A673 (cell line): ENCODE measurements at regions not wholly inside any gene's neighbourhood (a gene's known extent, or its start where the extent isn't known, plus 50 kb on each side); places are given as distances from the start of the nearest gene placed in this dataset.

Experiments
- BruUV-seq: library from RNA; stranded (reverse); fragments of 400-500 nt; replicated peaks from 2 replicates; lab custom pipeline; 2021; lab: Mats Ljungman, UMichigan
- CTCF ChIA-PET: fragments of 300-600 bp; sonication (Branson Sonifier 250); formaldehyde crosslinking; loops from one replicate; lab custom pipeline; 2022; ENCODE audit warnings: antibody characterized with exemption; lab: Charles Lee
- POLR2A ChIA-PET: fragments of 300-600 bp; sonication (Branson Sonifier 250); formaldehyde crosslinking; loops from one replicate; lab custom pipeline; 2022; ENCODE audit warnings: antibody characterized with exemption; ENCODE audit not compliant: low non-redundant PET; lab: Charles Lee
- DNase-seq: peaks from one replicate; pipeline ENCODE4 v3.0.0-alpha.2; 2015; ENCODE audit warnings: low spot score
- H3K27ac ChIP-seq: fragments of 200-600 bp; sonication (generic); 2 replicates; pipeline ENCODE4 v1.5.1; 2016; ENCODE audit warnings: mixed run types, low read depth, mild to moderate bottlenecking, mixed read lengths, antibody characterized with exemption, low read length; ENCODE audit not compliant: poor library complexity, severe bottlenecking
- H3K27me3 ChIP-seq: fragments of 200-600 bp; sonication (generic); replicated peaks from 2 replicates; pipeline ENCODE4 v1.6.1; 2017; ENCODE audit warnings: mixed run types, low read depth, mild to moderate bottlenecking, mixed read lengths, antibody characterized with exemption, low read length; ENCODE audit not compliant: insufficient read depth, poor library complexity
- H3K36me3 ChIP-seq: fragments of 200-600 bp; sonication (generic); 2 replicates; pipeline ENCODE4 v1.6.1; 2016; ENCODE audit warnings: mixed run types, mild to moderate bottlenecking, mixed read lengths, antibody characterized with exemption, low read length; ENCODE audit not compliant: insufficient read depth, poor library complexity, severe bottlenecking
- H3K4me1 ChIP-seq: fragments of 200-600 bp; sonication (generic); 2 replicates; pipeline ENCODE4 v1.6.1; 2017; ENCODE audit warnings: mixed run types, mild to moderate bottlenecking, mixed read lengths, antibody characterized with exemption, low read length; ENCODE audit not compliant: insufficient read depth, poor library complexity, severe bottlenecking
- H3K4me3 ChIP-seq: fragments of 200-600 bp; sonication (generic); 2 replicates; pipeline ENCODE4 v1.5.1; 2016; ENCODE audit warnings: low read depth, mixed run types, mild to moderate bottlenecking, mixed read lengths, low read length; ENCODE audit not compliant: poor library complexity, severe bottlenecking
- H3K9me3 ChIP-seq: fragments of 200-600 bp; sonication (generic); 2 replicates; pipeline ENCODE4 v1.6.1; 2016; ENCODE audit warnings: mixed run types, low read depth, mild to moderate bottlenecking, mixed read lengths, antibody characterized with exemption, low read length; ENCODE audit not compliant: poor library complexity, severe bottlenecking
- EZH2 ChIP-seq: fragments of 200-600 bp; sonication (generic); IDR thresholded peaks from 2 replicates; pipeline ENCODE4 v1.6.1; 2017; ENCODE audit warnings: borderline replicate concordance, low read depth, mild to moderate bottlenecking, mixed read lengths, antibody characterized with exemption, low read length; ENCODE audit not compliant: poor library complexity, severe bottlenecking
- intact Hi-C: fragments of 100-400 bp; cut with micrococcal nuclease; formaldehyde crosslinking; loops from one replicate; pipeline ENCODE4 v1.10.0; 2022; ENCODE audit not compliant: unreplicated experiment
- TF ChIP-seq, protein P1 (sequence below): fragments of 300-800, 200-600 bp; sonication (generic); conservative IDR thresholded peaks from 2 replicates; pipeline ENCODE4 v1.5.1; 2017; ENCODE audit warnings: low read depth, mild to moderate bottlenecking, antibody characterized with exemption, low read length, moderate library complexity, mixed read lengths

- peak; percentile 11 for DNase-seq
- TF ChIP-seq, protein P1, sequence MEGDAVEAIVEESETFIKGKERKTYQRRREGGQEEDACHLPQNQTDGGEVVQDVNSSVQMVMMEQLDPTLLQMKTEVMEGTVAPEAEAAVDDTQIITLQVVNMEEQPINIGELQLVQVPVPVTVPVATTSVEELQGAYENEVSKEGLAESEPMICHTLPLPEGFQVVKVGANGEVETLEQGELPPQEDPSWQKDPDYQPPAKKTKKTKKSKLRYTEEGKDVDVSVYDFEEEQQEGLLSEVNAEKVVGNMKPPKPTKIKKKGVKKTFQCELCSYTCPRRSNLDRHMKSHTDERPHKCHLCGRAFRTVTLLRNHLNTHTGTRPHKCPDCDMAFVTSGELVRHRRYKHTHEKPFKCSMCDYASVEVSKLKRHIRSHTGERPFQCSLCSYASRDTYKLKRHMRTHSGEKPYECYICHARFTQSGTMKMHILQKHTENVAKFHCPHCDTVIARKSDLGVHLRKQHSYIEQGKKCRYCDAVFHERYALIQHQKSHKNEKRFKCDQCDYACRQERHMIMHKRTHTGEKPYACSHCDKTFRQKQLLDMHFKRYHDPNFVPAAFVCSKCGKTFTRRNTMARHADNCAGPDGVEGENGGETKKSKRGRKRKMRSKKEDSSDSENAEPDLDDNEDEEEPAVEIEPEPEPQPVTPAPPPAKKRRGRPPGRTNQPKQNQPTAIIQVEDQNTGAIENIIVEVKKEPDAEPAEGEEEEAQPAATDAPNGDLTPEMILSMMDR = peak; percentile 45; the same call in 1 of the 2 replicates
- no peak for TF ChIP-seq EZH2
- Histone ChIP-seq H3K4me1 (no peaks in the 10 kb centered on the region), H3K27ac (no peak overlapping the region), H3K36me3 (no peaks in the 10 kb centered on the region), H3K27me3 (peaks cover 11% of the 10 kb centered on the region), H3K4me3 (no peak overlapping the region), H3K9me3 (no peaks in the 10 kb centered on the region)
- ChIA-PET POLR2A (no interaction called here), CTCF (no interaction called here)
- intact Hi-C loops = loop anchor here (10.0 kb wide), 1 partner anchor 176 kb away; no protein-coding TSS in a partner anchor
- no TSS peak for BruUV-seq
These were observed 65.9 kb upstream of the ZNF599 start for GRCh38 chr19:34838753-34839431.

DNA sequence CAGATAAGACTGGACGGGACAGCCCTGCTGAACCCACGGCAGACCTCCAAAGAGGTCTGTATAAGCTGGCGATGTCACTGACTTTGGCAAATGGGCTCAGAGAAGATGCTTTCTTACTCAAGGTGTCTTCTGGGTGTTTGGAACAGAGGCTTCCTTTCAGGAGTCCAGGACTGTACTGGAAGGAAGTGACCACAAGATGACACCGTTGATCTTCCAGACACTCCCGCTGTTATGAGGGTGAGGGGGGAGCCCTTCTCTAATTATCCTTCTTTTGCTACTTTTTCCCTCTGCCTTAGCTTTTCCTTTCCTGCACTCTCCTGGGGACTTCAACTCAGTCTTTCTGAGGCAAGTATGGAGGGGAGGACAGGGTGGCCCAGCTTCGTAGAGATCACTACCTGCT is 65.2 kb upstream of the ZNF599 start:
- Histone ChIP-seq H3K9me3 (no peaks in the 10 kb centered on the region), H3K36me3 (no peaks in the 10 kb centered on the region), H3K27me3 (peaks cover 11% of the 10 kb centered on the region), H3K27ac (no peak overlapping the region), H3K4me1 (no peaks in the 10 kb centered on the region), H3K4me3 (no peak overlapping the region)
- ChIA-PET POLR2A (no interaction called here), CTCF (no interaction called here)
- peak; percentile 22 for DNase-seq
- no TSS peak for BruUV-seq
- no peak for TF ChIP-seq EZH2
- TF ChIP-seq, protein P1 = no peak
- intact Hi-C loops = loop anchor here (10.0 kb wide), 1 partner anchor 177 kb away; no protein-coding TSS in a partner anchor

- H3K9me3 ChIP-seq = no peaks in the 10 kb centered on the region
- TF ChIP-seq EZH2 = no peak
- TF ChIP-seq, protein P1 = no peak
- CTCF ChIA-PET = no interaction called here
- peaks cover 11% of the 10 kb centered on the region for H3K27me3 ChIP-seq
- POLR2A ChIA-PET = no interaction called here
- no peak overlapping the region for H3K27ac ChIP-seq
- no peaks in the 10 kb centered on the region for H3K4me1 ChIP-seq
- DNase-seq = no peak
- BruUV-seq = no TSS peak
- H3K36me3 ChIP-seq = no peaks in the 10 kb centered on the region
- intact Hi-C loops = loop anchor here (10.0 kb wide), 1 partner anchor 178 kb away; no protein-coding TSS in a partner anchor
- H3K4me3 ChIP-seq = no peak overlapping the region
These were observed 64.2 kb upstream of the ZNF599 start for GRCh38 chr19:34837262-34837661.
